H9 (cell line): ENCODE measurements at regions not wholly inside any gene's neighbourhood (a gene's known extent, or its start where the extent isn't known, plus 50 kb on each side); places are given as distances from the start of the nearest gene placed in this dataset.

Experiments
- DNase-seq: peaks from one replicate; pipeline ENCODE4 v3.0.0-alpha.2; 2017
- H2AFZ ChIP-seq: one replicate; pipeline ENCODE4 v1.6.1; 2013; ENCODE audit warnings: mild to moderate bottlenecking, low read length, control low read depth, moderate library complexity
- H2AK5ac ChIP-seq: 2 replicates; pipeline ENCODE4 v1.6.1; 2013; ENCODE audit warnings: low read length, control low read depth, mixed read lengths; ENCODE audit not compliant: insufficient read length
- H2BK120ac ChIP-seq: one replicate; pipeline ENCODE4 v1.6.1; 2013; ENCODE audit warnings: low read depth, mild to moderate bottlenecking, low read length, control low read depth, inconsistent platforms; ENCODE audit not compliant: poor library complexity, severe bottlenecking
- H2BK12ac ChIP-seq: 2 replicates; pipeline ENCODE4 v1.6.1; 2013; ENCODE audit warnings: low read length, control low read depth, mixed read lengths, low read depth; ENCODE audit not compliant: insufficient read length
- H2BK15ac ChIP-seq: 2 replicates; pipeline ENCODE4 v1.6.1; 2013; ENCODE audit warnings: low read depth, low read length, control low read depth
- H2BK20ac ChIP-seq: one replicate; pipeline ENCODE4 v1.6.1; 2013; ENCODE audit warnings: low read depth, mild to moderate bottlenecking, low read length, control low read depth, inconsistent platforms; ENCODE audit not compliant: poor library complexity, severe bottlenecking
- H2BK5ac ChIP-seq: 2 replicates; pipeline ENCODE4 v1.6.1; 2013; ENCODE audit warnings: low read length, control low read depth, mixed read lengths; ENCODE audit not compliant: insufficient read length
- H3K14ac ChIP-seq: 2 replicates; pipeline ENCODE4 v1.6.1; 2013; ENCODE audit warnings: low read length, control low read depth; ENCODE audit not compliant: insufficient read depth
- H3K18ac ChIP-seq: 2 replicates; pipeline ENCODE4 v1.6.1; 2013; ENCODE audit warnings: low read depth, mild to moderate bottlenecking, mixed read lengths, low read length, control low read depth; ENCODE audit not compliant: insufficient read length
- H3K23ac ChIP-seq: 2 replicates; pipeline ENCODE4 v1.6.1; 2013; ENCODE audit warnings: low read length, control low read depth, mixed read lengths, low read depth; ENCODE audit not compliant: insufficient read length
- H3K23me2 ChIP-seq: 2 replicates; pipeline ENCODE4 v1.6.1; 2013; ENCODE audit warnings: low read depth, mild to moderate bottlenecking, mixed read lengths, low read length, control low read depth; ENCODE audit not compliant: insufficient read length, poor library complexity, severe bottlenecking
- H3K27ac ChIP-seq: 2 replicates; pipeline ENCODE4 v1.5.1; 2013; ENCODE audit warnings: low read length, control low read depth, mixed read lengths, low read depth; ENCODE audit not compliant: insufficient read length
- H3K27me3 ChIP-seq: 2 replicates; pipeline ENCODE4 v1.6.1; 2013; ENCODE audit warnings: low read length, control low read depth, inconsistent platforms; ENCODE audit not compliant: insufficient read depth
- H3K4ac ChIP-seq: 2 replicates; pipeline ENCODE4 v1.6.1; 2013; ENCODE audit warnings: low read depth, mild to moderate bottlenecking, control low read depth, inconsistent platforms, low read length, moderate library complexity
- H3K4me1 ChIP-seq: 2 replicates; pipeline ENCODE4 v1.6.1; 2013; ENCODE audit warnings: low read length, control low read depth, inconsistent platforms; ENCODE audit not compliant: insufficient read depth
- H3K4me2 ChIP-seq: 2 replicates; pipeline ENCODE4 v1.6.1; 2013; ENCODE audit warnings: low read length, control low read depth, mixed read lengths; ENCODE audit not compliant: insufficient read length, insufficient read depth
- H3K56ac ChIP-seq: 2 replicates; pipeline ENCODE4 v1.6.1; 2013; ENCODE audit warnings: low read depth, mild to moderate bottlenecking, mixed read lengths, low read length, control low read depth; ENCODE audit not compliant: insufficient read length
- H3K79me1 ChIP-seq: 2 replicates; pipeline ENCODE4 v1.6.1; 2013; ENCODE audit warnings: low read depth, mild to moderate bottlenecking, moderate library complexity, low read length, control low read depth, inconsistent platforms; ENCODE audit not compliant: insufficient read depth, poor library complexity, severe bottlenecking
- H3K79me2 ChIP-seq: 2 replicates; pipeline ENCODE4 v1.6.1; 2013; ENCODE audit warnings: low read length, control low read depth, inconsistent platforms; ENCODE audit not compliant: insufficient read depth
- H3K9ac ChIP-seq: 2 replicates; pipeline ENCODE4 v1.6.1; 2013; ENCODE audit warnings: low read length, control low read depth, mixed read lengths; ENCODE audit not compliant: insufficient read length; ENCODE audit errors: extremely low read depth
- H3K9me3 ChIP-seq: one replicate; pipeline ENCODE4 v1.6.1; 2013; ENCODE audit warnings: low read depth, low read length, inconsistent platforms; ENCODE audit not compliant: control insufficient read depth
- H3T11ph ChIP-seq: one replicate; pipeline ENCODE4 v1.6.1; 2013; ENCODE audit warnings: mild to moderate bottlenecking, low read length, control low read depth, inconsistent platforms
- H4K20me1 ChIP-seq: one replicate; pipeline ENCODE4 v1.6.1; 2013; ENCODE audit not compliant: control insufficient read depth, insufficient read length, insufficient read depth
- H4K5ac ChIP-seq: 2 replicates; pipeline ENCODE4 v1.6.1; 2013; ENCODE audit warnings: low read depth, mild to moderate bottlenecking, mixed read lengths, low read length, control low read depth; ENCODE audit not compliant: insufficient read length
- H4K8ac ChIP-seq: replicated peaks from 2 replicates; pipeline ENCODE4 v1.6.1; 2013; ENCODE audit warnings: low read length, control low read depth, mixed read lengths, low read depth; ENCODE audit not compliant: insufficient read length
- H4K91ac ChIP-seq: 2 replicates; pipeline ENCODE4 v1.6.1; 2013; ENCODE audit warnings: low read depth, mild to moderate bottlenecking, moderate library complexity, mixed read lengths, low read length, control low read depth; ENCODE audit not compliant: insufficient read length
- H3K27ac Mint-ChIP-seq, 3 experiments: 2 replicates in 2 of 3; 3 replicates in 1 of 3; pipeline ENCODE4 v1.8.0; 2020 to 2021; ENCODE audit warnings: mixed read lengths in 3 of 3, mild to moderate bottlenecking in 1 of 3, moderate library complexity in 1 of 3
- H3K27me3 Mint-ChIP-seq: 2 replicates; pipeline ENCODE4 v1.8.0; 2021; ENCODE audit warnings: low read depth, mild to moderate bottlenecking, moderate library complexity, mixed read lengths
- H3K36me3 Mint-ChIP-seq, 3 experiments: 2 replicates in 2 of 3; 3 replicates in 1 of 3; pipeline ENCODE4 v1.8.0; 2020 to 2021; ENCODE audit warnings: low read depth in 3 of 3, mixed read lengths in 3 of 3; ENCODE audit not compliant: insufficient read depth in 1 of 3
- H3K4me1 Mint-ChIP-seq, 2 experiments: 2 replicates each; pipeline ENCODE4 v1.8.0; 2020; ENCODE audit warnings: mixed read lengths in 2 of 2
- H3K4me3 Mint-ChIP-seq, 2 experiments: 2 replicates in 1 of 2; 3 replicates in 1 of 2; pipeline ENCODE4 v1.8.0; 2020 to 2021; ENCODE audit warnings: mild to moderate bottlenecking in 2 of 2, mixed read lengths in 2 of 2, moderate library complexity in 1 of 2
- H3K9me3 Mint-ChIP-seq, 2 experiments: 2 replicates in 1 of 2; 3 replicates in 1 of 2; pipeline ENCODE4 v1.8.0; 2020; ENCODE audit warnings: mild to moderate bottlenecking in 2 of 2, mixed read lengths in 2 of 2, moderate library complexity in 1 of 2
- CTCF ChIP-seq: fragments of 200-600 bp; sonication (generic); conservative IDR thresholded peaks from 3 replicates; pipeline ENCODE4 v1.8.0; 2021; ENCODE audit warnings: antibody characterized with exemption, mild to moderate bottlenecking
- WGBS: extraction: QIAGEN DNeasy Blood & Tissue Kit; methylation state at CpG from one replicate; pipeline ENCODE4 v1.1.7; 2013; ENCODE audit warnings: missing lambda C conversion rate, low lambda C conversion rate, mixed read lengths; ENCODE audit not compliant: insufficient read length; ENCODE audit errors: extremely low coverage; 5-methylcytosine and 5-hydroxymethylcytosine counted together

GRCh38 chr1:4461726-4462290 is 192.6 kb upstream of the AJAP1 start:
- Histone ChIP-seq H3K79me1 (no peaks in the 10 kb centered on the region), H3K4me2 (no peak overlapping the region), H3K14ac (no peak overlapping the region), H3K56ac (no peak overlapping the region), H3K27me3 (no peaks in the 10 kb centered on the region), H2AK5ac (no peak overlapping the region), H3K23me2 (no peaks in the 10 kb centered on the region), H3K4ac (no peak overlapping the region), H2BK5ac (no peak overlapping the region), H3K79me2 (no peaks in the 10 kb centered on the region), H2BK12ac (no peak overlapping the region), H3K23ac (no peak overlapping the region), H3K9me3 (no peaks in the 10 kb centered on the region), H4K5ac (no peak overlapping the region), H4K91ac (no peak overlapping the region), H3K18ac (no peak overlapping the region), H2BK120ac (no peak overlapping the region), H4K8ac (no peak overlapping the region), H3T11ph (no peak overlapping the region), H2AFZ (no peak overlapping the region), H3K9ac (no peak overlapping the region), H2BK15ac (no peak overlapping the region), H2BK20ac (no peak overlapping the region), H4K20me1 (no peaks in the 10 kb centered on the region), H3K4me1 (no peaks in the 10 kb centered on the region), H3K27ac (no peak overlapping the region)
- peaks cover 0 to under 1% of the 10 kb centered on the region in 2 experiments; a peak in 2 of 5 replicates for H3K9me3 Mint-ChIP-seq
- peaks cover under 1% of the 10 kb centered on the region; the same call in 1 of the 2 replicates for H3K27me3 Mint-ChIP-seq
- DNase-seq, result no peak
- no peaks in the 10 kb centered on the region; a peak in 2 of 7 replicates for H3K36me3 Mint-ChIP-seq
- no peak overlapping the region for H3K4me3 Mint-ChIP-seq
- TF ChIP-seq CTCF, result no peak
- no CpG with 5 or more reads among the region's 14 CpGs for WGBS
- H3K4me1 Mint-ChIP-seq, result no peaks in the 10 kb centered on the region
- H3K27ac Mint-ChIP-seq, result peak overlapping the region in 1 of 3 experiments; percentile 68; a peak in 1 of 7 replicates
